ENCODE measurements at regions not wholly inside any gene's neighbourhood (a gene's known extent, or its start where the extent isn't known, plus 50 kb on each side); places are given as distances from the start of the nearest gene placed in this dataset.
"Not testable (repeated sequence)": the region's sequence is repeated elsewhere in the genome, so short reads cannot be mapped to it uniquely, and the experiment has no call there.

DNA sequence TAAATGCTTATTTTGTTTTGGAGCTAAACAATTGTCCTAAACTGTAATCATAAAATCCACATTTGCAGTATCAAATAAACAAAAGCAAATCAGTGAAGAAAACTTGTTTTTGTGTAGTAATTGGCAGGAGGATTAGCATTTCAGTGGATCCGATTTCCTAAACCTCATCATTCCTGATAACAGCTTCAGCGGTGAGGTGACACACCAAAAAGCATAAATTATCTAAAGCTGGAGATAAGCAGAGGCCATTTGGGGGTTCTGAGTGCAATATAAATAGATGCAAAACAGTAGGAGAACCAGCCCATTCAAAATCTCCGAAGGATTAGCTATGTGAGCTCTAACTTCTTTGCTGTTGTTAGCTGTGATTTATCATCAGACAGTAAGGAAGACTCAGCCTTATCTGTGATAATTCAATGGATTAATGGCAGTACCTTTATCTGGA is 235.8 kb downstream of the EPHA7 start:
- no peak overlapping the region for H3K4me3 ChIP-seq (replicated peaks; ENCODE audit: low read depth, low read length)
- TF ChIP-seq, protein P1, sequence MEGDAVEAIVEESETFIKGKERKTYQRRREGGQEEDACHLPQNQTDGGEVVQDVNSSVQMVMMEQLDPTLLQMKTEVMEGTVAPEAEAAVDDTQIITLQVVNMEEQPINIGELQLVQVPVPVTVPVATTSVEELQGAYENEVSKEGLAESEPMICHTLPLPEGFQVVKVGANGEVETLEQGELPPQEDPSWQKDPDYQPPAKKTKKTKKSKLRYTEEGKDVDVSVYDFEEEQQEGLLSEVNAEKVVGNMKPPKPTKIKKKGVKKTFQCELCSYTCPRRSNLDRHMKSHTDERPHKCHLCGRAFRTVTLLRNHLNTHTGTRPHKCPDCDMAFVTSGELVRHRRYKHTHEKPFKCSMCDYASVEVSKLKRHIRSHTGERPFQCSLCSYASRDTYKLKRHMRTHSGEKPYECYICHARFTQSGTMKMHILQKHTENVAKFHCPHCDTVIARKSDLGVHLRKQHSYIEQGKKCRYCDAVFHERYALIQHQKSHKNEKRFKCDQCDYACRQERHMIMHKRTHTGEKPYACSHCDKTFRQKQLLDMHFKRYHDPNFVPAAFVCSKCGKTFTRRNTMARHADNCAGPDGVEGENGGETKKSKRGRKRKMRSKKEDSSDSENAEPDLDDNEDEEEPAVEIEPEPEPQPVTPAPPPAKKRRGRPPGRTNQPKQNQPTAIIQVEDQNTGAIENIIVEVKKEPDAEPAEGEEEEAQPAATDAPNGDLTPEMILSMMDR (IDR thresholded peaks at IDR 0.05; ENCODE audit: insufficient read depth, low read length, poor library complexity, severe bottlenecking), result no peak
- H3K36me3 ChIP-seq (ENCODE audit: control insufficient read depth, insufficient read depth, low read length), result no peaks in the 10 kb centered on the region
- no peak for DNase-seq (ENCODE audit: extremely low read depth, insufficient read length)
- H3K27me3 ChIP-seq (replicated peaks; ENCODE audit: control insufficient read depth, insufficient read depth, low read length), result no peaks in the 10 kb centered on the region

DNA sequence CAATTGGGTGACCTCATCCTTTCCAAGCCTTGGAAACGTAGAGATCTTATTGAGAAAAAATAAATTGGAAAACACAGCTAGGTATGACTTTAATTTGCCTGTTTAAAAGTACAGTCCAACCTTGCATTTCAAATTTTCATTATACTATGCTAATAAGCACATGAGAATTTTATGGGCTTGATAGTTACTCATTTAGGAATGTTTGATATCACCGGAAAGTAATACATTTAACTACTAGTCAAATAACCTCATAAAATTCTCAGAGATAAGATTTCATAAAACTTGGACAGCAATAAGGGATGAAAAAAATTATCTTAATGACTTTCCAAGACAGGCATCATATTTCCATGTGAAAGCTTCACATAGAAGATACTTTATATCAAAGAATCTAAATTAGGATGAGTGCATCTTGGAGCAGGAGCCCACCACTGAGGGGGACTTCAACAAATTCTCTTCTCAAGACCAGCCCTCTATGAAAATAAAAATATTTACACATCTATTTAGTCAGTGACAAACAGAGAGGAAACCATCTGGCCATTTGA is 236.3 kb downstream of the EPHA7 start:
- H3K36me3 ChIP-seq (ENCODE audit: control insufficient read depth, insufficient read depth, low read length), result no peaks in the 10 kb centered on the region
- TF ChIP-seq, protein P1 (IDR thresholded peaks at IDR 0.05; ENCODE audit: insufficient read depth, low read length, poor library complexity, severe bottlenecking), result no peak
- H3K27me3 ChIP-seq (replicated peaks; ENCODE audit: control insufficient read depth, insufficient read depth, low read length), result no peaks in the 10 kb centered on the region
- no peak overlapping the region for H3K4me3 ChIP-seq (replicated peaks; ENCODE audit: low read depth, low read length)
- no peak for DNase-seq (ENCODE audit: extremely low read depth, insufficient read length)

DNA sequence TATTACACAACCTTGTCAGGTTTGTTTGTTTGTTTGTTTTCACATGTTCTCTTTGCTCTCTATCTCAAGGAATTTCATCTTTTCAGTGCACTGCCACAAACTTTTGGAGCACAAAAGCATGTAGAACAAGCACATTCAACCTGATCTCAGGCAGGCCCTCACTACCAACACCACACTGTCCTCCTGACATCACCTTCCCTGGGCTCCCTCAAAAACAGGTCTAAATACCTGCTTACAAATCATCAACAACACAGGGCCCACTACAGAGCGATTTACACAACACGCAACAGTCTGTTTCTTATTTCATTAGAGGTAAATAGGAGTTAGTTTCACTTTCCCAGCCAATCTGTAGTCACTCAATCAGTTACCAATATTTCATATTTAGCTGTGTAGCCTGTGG is 241.4 kb downstream of the EPHA7 start:
- no peaks in the 10 kb centered on the region for H3K27me3 ChIP-seq (replicated peaks; ENCODE audit: control insufficient read depth, insufficient read depth, low read length)
- TF ChIP-seq, protein P1 (IDR thresholded peaks at IDR 0.05; ENCODE audit: insufficient read depth, low read length, poor library complexity, severe bottlenecking), result no peak
- DNase-seq (ENCODE audit: extremely low read depth, insufficient read length), result no peak
- no peak overlapping the region for H3K4me3 ChIP-seq (replicated peaks; ENCODE audit: low read depth, low read length)
- H3K36me3 ChIP-seq (ENCODE audit: control insufficient read depth, insufficient read depth, low read length), result no peaks in the 10 kb centered on the region

DNA sequence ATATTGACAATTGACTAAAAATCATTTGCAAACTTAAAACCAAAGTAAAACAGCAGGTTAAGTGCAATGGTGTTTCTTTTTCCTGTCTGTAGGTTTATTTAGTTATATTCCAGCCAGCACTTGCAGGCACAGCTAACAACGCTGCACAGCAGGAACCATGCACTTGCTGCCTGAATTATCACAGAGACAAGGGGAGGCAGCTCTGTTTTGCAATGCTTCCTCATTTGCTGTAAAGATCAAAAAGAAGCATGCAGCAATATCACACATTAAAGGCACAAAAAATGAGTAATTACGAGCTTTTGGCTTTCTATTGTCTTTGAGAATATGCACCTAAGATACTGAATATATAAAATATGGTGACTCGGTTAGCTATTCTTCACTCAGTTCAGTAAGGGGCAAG is 241.9 kb downstream of the EPHA7 start:
- H3K4me3 ChIP-seq (replicated peaks; ENCODE audit: low read depth, low read length), result no peak overlapping the region
- TF ChIP-seq, protein P1 (IDR thresholded peaks at IDR 0.05; ENCODE audit: insufficient read depth, low read length, poor library complexity, severe bottlenecking), result no peak
- no peak for DNase-seq (ENCODE audit: extremely low read depth, insufficient read length)

DNA sequence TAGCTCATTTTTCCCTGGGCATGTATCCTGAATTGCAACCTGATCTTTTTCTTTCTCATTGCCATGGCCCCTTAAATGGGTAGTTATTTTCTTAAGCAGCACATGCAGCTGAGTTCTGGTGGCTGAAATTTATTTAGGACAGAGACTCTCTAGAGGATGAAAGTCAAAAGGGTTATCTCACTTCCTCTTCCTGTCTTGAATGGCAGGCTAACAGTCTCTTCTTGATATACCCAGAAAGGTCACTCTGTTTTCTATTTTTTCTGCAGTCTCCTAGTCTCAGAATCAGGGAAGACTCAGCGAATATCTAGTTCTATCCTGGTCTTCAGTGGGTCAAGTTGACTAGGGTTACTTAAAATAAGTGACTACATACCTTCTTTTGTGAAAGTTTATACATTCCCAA is 243.3 kb downstream of the EPHA7 start:
- TF ChIP-seq, protein P1 (IDR thresholded peaks at IDR 0.05; ENCODE audit: insufficient read depth, low read length, poor library complexity, severe bottlenecking), result no peak
- DNase-seq (ENCODE audit: extremely low read depth, insufficient read length), result no peak
- H3K36me3 ChIP-seq (ENCODE audit: control insufficient read depth, insufficient read depth, low read length), result no peaks in the 10 kb centered on the region
- no peaks in the 10 kb centered on the region for H3K27me3 ChIP-seq (replicated peaks; ENCODE audit: control insufficient read depth, insufficient read depth, low read length)
- no peak overlapping the region for H3K4me3 ChIP-seq (replicated peaks; ENCODE audit: low read depth, low read length)

More for the DNA sequence above, 241.9 kb downstream of the EPHA7 start:
- Histone ChIP-seq H3K36me3 (ENCODE audit: control insufficient read depth, insufficient read depth, low read length) (no peaks in the 10 kb centered on the region), H3K27me3 (replicated peaks; ENCODE audit: control insufficient read depth, insufficient read depth, low read length) (no peaks in the 10 kb centered on the region)

DNA sequence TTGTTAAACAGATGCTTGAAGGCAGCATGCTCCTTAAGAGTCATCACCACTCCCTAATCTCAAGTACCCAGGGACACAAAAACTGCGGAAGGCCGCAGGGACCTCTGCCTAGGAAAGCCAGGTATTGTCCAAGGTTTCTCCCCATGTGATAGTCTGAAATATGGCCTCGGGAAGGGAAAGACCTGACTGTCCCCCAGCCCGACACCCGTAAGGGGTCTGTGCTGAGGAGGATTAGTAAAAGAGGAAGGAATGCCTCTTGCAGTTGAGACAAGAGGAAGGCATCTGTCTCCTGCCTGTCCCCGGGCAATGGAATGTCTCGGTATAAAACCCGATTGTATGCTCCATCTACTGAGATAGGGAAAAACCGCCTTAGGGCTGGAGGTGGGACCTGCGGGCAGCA is 245.8 kb downstream of the EPHA7 start:
- not testable (repeated sequence) for DNase-seq (ENCODE audit: extremely low read depth, insufficient read length); H3K36me3 ChIP-seq (ENCODE audit: control insufficient read depth, insufficient read depth, low read length); H3K4me3 ChIP-seq (replicated peaks; ENCODE audit: low read depth, low read length); H3K27me3 ChIP-seq (replicated peaks; ENCODE audit: control insufficient read depth, insufficient read depth, low read length)
